Renal pelvis (tissue), 1 donor: ENCODE measurements at regions not wholly inside any gene's neighbourhood (a gene's known extent, or its start where the extent isn't known, plus 50 kb on each side); places are given as distances from the start of the nearest gene placed in this dataset.

Experiments used
- DNase-seq: peaks from one replicate; pipeline ENCODE4 v3.0.0-alpha.2; 2013

- no peak for DNase-seq
Observed at GRCh38 chr13:59447846-59448620, 715.7 kb downstream of the DIAPH3 start.

- DNase-seq: no peak
Observed at GRCh38 chr13:59449750-59450149, 714.0 kb downstream of the DIAPH3 start.

- DNase-seq: no peak
Observed at GRCh38 chr13:59450229-59450628, 713.5 kb downstream of the DIAPH3 start.

- no peak for DNase-seq
Observed at GRCh38 chr13:59451236-59451635, 712.5 kb downstream of the DIAPH3 start.

GRCh38 chr13:59452189-59452890 lies 711.4 kb downstream of the DIAPH3 start:
- DNase-seq: no peak

GRCh38 chr13:59458908-59459579 lies 704.7 kb downstream of the DIAPH3 start:
- DNase-seq: no peak

- no peak for DNase-seq
Observed at GRCh38 chr13:59459972-59460371, 703.8 kb downstream of the DIAPH3 start.

GRCh38 chr13:59461411-59461810 lies 702.3 kb downstream of the DIAPH3 start:
- DNase-seq: no peak

GRCh38 chr13:59463023-59463422 lies 700.7 kb downstream of the DIAPH3 start:
- DNase-seq: no peak

GRCh38 chr13:59464926-59465325 lies 698.8 kb downstream of the DIAPH3 start:
- DNase-seq: no peak

GRCh38 chr13:59468396-59468795 lies 695.3 kb downstream of the DIAPH3 start:
- no peak for DNase-seq

- DNase-seq: no peak
Observed at GRCh38 chr13:59471106-59471505, 692.6 kb downstream of the DIAPH3 start.

GRCh38 chr13:59472134-59472533 lies 691.6 kb downstream of the DIAPH3 start:
- no peak for DNase-seq

- DNase-seq: no peak
Observed at GRCh38 chr13:59474696-59475095, 689.0 kb downstream of the DIAPH3 start.

GRCh38 chr13:59475911-59476310 lies 687.8 kb downstream of the DIAPH3 start:
- DNase-seq: no peak

- DNase-seq: no peak
Observed at GRCh38 chr13:59476366-59476765, 687.4 kb downstream of the DIAPH3 start.

- DNase-seq: no peak
Observed at GRCh38 chr13:59477011-59477410, 686.7 kb downstream of the DIAPH3 start.

- no peak for DNase-seq
Observed at GRCh38 chr13:59478908-59479307, 684.8 kb downstream of the DIAPH3 start.

GRCh38 chr13:59479629-59480028 lies 684.1 kb downstream of the DIAPH3 start:
- DNase-seq: no peak

GRCh38 chr13:59480396-59481259 lies 683.1 kb downstream of the DIAPH3 start:
- DNase-seq: no peak

- DNase-seq: no peak
Observed at GRCh38 chr13:59483501-59484145, 680.1 kb downstream of the DIAPH3 start.
